GM10266 (cell line): ENCODE measurements at regions not wholly inside any gene's neighbourhood (a gene's known extent, or its start where the extent isn't known, plus 50 kb on each side); places are given as distances from the start of the nearest gene placed in this dataset.

ENCODE experiments used
- DNase-seq: peaks from one replicate; pipeline ENCODE4 v3.0.0; 2012; ENCODE audit errors: extremely low spot score
- CTCF ChIP-seq: IDR thresholded peaks from 2 replicates; pipeline ENCODE4 v1.5.1; 2012; ENCODE audit warnings: mild to moderate bottlenecking, low read depth; ENCODE audit not compliant: control insufficient read depth, insufficient read depth; ENCODE audit errors: missing control alignments

GRCh38 chr12:91384366-91384765, 201.7 kb upstream of the DCN start:
- DNase-seq = no peak
- TF ChIP-seq CTCF = no peak

GRCh38 chr12:91383099-91383498, 200.5 kb upstream of the DCN start:
- DNase-seq = no peak

GRCh38 chr12:91382081-91382543, 199.5 kb upstream of the DCN start:
- DNase-seq = peak; percentile 23
- peak; percentile 82 for TF ChIP-seq CTCF

More at GRCh38 chr12:91383099-91383498, 200.5 kb upstream of the DCN start:
- no peak for TF ChIP-seq CTCF

GRCh38 chr12:91381309-91381804, 198.7 kb upstream of the DCN start:
- no peak for TF ChIP-seq CTCF
- DNase-seq = peak; percentile 45

- DNase-seq = no peak
Observed at GRCh38 chr12:91380631-91381030, 198.0 kb upstream of the DCN start.

GRCh38 chr12:91379051-91379775, 196.6 kb upstream of the DCN start:
- no peak for TF ChIP-seq CTCF
- DNase-seq = no peak

More at GRCh38 chr12:91380631-91381030, 198.0 kb upstream of the DCN start:
- TF ChIP-seq CTCF = no peak

- no peak for TF ChIP-seq CTCF
- DNase-seq = no peak
Observed at GRCh38 chr12:91377436-91377835, 194.8 kb upstream of the DCN start.
